Liver (tissue), 8 donors: ENCODE measurements at regions not wholly inside any gene's neighbourhood (a gene's known extent, or its start where the extent isn't known, plus 50 kb on each side); places are given as distances from the start of the nearest gene placed in this dataset.

Source experiments
- DNase-seq: peaks from one replicate; pipeline ENCODE4 v3.0.0-alpha.2; 2017; ENCODE audit warnings: low spot score
- H3K27ac ChIP-seq, 2 donors: one replicate each; pipeline ENCODE4 v1.7.0; 2013; ENCODE audit warnings: inconsistent platforms in 2 of 2, low read length in 2 of 2, control low read depth in 1 of 2, low read depth in 1 of 2, mild to moderate bottlenecking in 1 of 2
- H3K27me3 ChIP-seq, 4 donors: one replicate each; pipeline versions ENCODE4 v1.6.1 to v1.7.0; 2013; ENCODE audit warnings: low read length in 3 of 4, inconsistent platforms in 1 of 4, mild to moderate bottlenecking in 1 of 4, moderate library complexity in 1 of 4; ENCODE audit not compliant: control insufficient read depth in 4 of 4, insufficient read depth in 4 of 4
- H3K36me3 ChIP-seq, 4 donors: one replicate each; pipeline versions ENCODE4 v1.6.1 to v1.7.0; 2013; ENCODE audit warnings: low read length in 3 of 4, mild to moderate bottlenecking in 3 of 4, low read depth in 1 of 4, moderate library complexity in 1 of 4; ENCODE audit not compliant: control insufficient read depth in 4 of 4, insufficient read depth in 3 of 4
- H3K4me1 ChIP-seq, 4 donors: one replicate each; pipeline versions ENCODE4 v1.6.1 to v1.7.0; 2013; ENCODE audit warnings: low read length in 3 of 4, mild to moderate bottlenecking in 3 of 4, moderate library complexity in 1 of 4; ENCODE audit not compliant: control insufficient read depth in 4 of 4, insufficient read depth in 4 of 4
- H3K4me3 ChIP-seq, 3 donors: one replicate each; pipeline versions ENCODE4 v1.6.1 to v1.7.0; 2013; ENCODE audit warnings: low read length in 3 of 3, control low read depth in 1 of 3, low read depth in 1 of 3, mild to moderate bottlenecking in 1 of 3
- H3K9ac ChIP-seq, 2 donors: one replicate each; pipeline ENCODE4 v1.7.0; 2013; ENCODE audit warnings: low read length in 2 of 2, mild to moderate bottlenecking in 2 of 2, moderate library complexity in 2 of 2, control low read depth in 1 of 2, low read depth in 1 of 2
- H3K9me3 ChIP-seq, 4 donors: one replicate each; pipeline versions ENCODE4 v1.6.1 to v1.7.0; 2013; ENCODE audit warnings: low read length in 3 of 4; ENCODE audit not compliant: control insufficient read depth in 4 of 4
- EGR1 ChIP-seq, 2 donors: IDR thresholded peaks; 2 replicates each; pipeline ENCODE4 v1.6.1; 2016 to 2018; ENCODE audit warnings: antibody characterized with exemption in 2 of 2, low read depth in 2 of 2
- FOXA1 ChIP-seq: IDR thresholded peaks from 2 replicates; pipeline ENCODE4 v1.6.1; 2016; ENCODE audit warnings: antibody characterized with exemption
- FOXA2 ChIP-seq: IDR thresholded peaks from 2 replicates; pipeline ENCODE4 v1.6.1; 2016; ENCODE audit warnings: antibody characterized with exemption
- GABPA ChIP-seq, 2 donors: IDR thresholded peaks in 1 of 2; conservative IDR thresholded peaks in 1 of 2; 2 replicates each; pipeline ENCODE4 v1.6.1; 2016; ENCODE audit warnings: antibody characterized with exemption in 2 of 2, mild to moderate bottlenecking in 1 of 2, moderate library complexity in 1 of 2
- HNF4A ChIP-seq, 2 donors: conservative IDR thresholded peaks; 2 replicates each; pipeline ENCODE4 v1.6.1; 2016; ENCODE audit warnings: antibody characterized with exemption in 2 of 2, mild to moderate bottlenecking in 2 of 2
- HNF4G ChIP-seq: IDR thresholded peaks from 2 replicates; pipeline ENCODE4 v1.6.1; 2016; ENCODE audit warnings: antibody characterized with exemption
- JUND ChIP-seq, 2 donors: IDR thresholded peaks; 2 replicates each; pipeline ENCODE4 v1.6.1; 2016; ENCODE audit warnings: antibody characterized with exemption in 2 of 2
- NR2F2 ChIP-seq: IDR thresholded peaks from 2 replicates; pipeline ENCODE4 v1.6.1; 2016; ENCODE audit warnings: antibody characterized with exemption
- RAD21 ChIP-seq, 2 donors: IDR thresholded peaks; 2 replicates each; pipeline ENCODE4 v1.6.1; 2016; ENCODE audit warnings: antibody characterized with exemption in 2 of 2, mild to moderate bottlenecking in 2 of 2
- RXRA ChIP-seq, 2 donors: IDR thresholded peaks; 2 replicates each; pipeline ENCODE4 v1.6.1; 2017 to 2018; ENCODE audit warnings: antibody characterized with exemption in 2 of 2, mild to moderate bottlenecking in 1 of 2
- SP1 ChIP-seq: IDR thresholded peaks from 2 replicates; pipeline ENCODE4 v1.6.1; 2018; ENCODE audit warnings: antibody characterized with exemption, mild to moderate bottlenecking
- TAF1 ChIP-seq: conservative IDR thresholded peaks from 2 replicates; pipeline ENCODE4 v1.6.1; 2016; ENCODE audit warnings: antibody characterized with exemption, mild to moderate bottlenecking
- YY1 ChIP-seq: IDR thresholded peaks from 2 replicates; pipeline ENCODE4 v1.6.1; 2016; ENCODE audit warnings: antibody characterized with exemption, mild to moderate bottlenecking
- WGBS: extraction: QIAGEN DNeasy Blood & Tissue Kit; methylation state at CpG from one replicate; pipeline ENCODE4 v1.1.7; 2013; 5-methylcytosine and 5-hydroxymethylcytosine counted together
- TF ChIP-seq, protein P1 (sequence below): IDR thresholded peaks from 2 replicates; pipeline ENCODE4 v1.6.1; 2016; ENCODE audit warnings: antibody characterized with exemption
- TF ChIP-seq, protein P2 (sequence below): IDR thresholded peaks from 2 replicates; pipeline ENCODE4 v1.6.1; 2016; ENCODE audit warnings: antibody characterized with exemption
- TF ChIP-seq, protein P3 (sequence below): IDR thresholded peaks from 2 replicates; pipeline ENCODE4 v1.6.1; 2016; ENCODE audit warnings: antibody characterized with exemption, mild to moderate bottlenecking
- TF ChIP-seq, protein P4 (sequence below): IDR thresholded peaks from 2 replicates; pipeline ENCODE4 v1.6.1; 2016; ENCODE audit warnings: antibody characterized with exemption
- TF ChIP-seq, protein P5 (sequence below): fragments of 150-350 bp; IDR thresholded peaks from 2 replicates; pipeline ENCODE4 v1.5.1; 2017; ENCODE audit warnings: improper control_type of control experiment, low read depth, low read length; ENCODE audit not compliant: missing input control
- donor health status: healthy.
- donor health status: healthy.
- donor health status: healthy.
- donor health status: healthy.
- donor health status: healthy.

DNA sequence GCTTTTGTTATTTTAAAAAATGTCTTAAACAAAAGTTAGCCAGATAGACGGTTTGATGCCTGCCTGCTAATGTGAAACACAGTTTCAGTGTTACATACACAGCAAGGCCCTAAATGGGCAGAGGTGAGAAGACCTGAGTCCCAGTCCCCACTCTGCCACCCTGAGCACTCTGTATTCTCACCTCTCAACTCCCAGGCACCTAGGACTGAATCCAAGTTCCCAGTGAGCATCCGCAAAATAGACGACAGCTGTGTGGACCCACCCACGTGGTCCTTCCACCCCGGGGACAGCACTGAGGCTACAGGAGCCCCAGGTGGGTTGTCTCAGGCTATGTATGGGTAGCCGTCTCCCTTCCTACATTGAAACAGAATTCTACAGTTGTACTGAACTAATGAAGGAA is 111.5 kb downstream of the RPL27A start:
- WGBS, result 39% methylated on average over 6 of the region's 6 CpGs
- H3K4me1 ChIP-seq, result peaks cover 6 to 40% (median 25%) of the 10 kb centered on the region in 4 donors
- no peaks in the 10 kb centered on the region for H3K9me3 ChIP-seq
- peak overlapping the region; percentile 45 to 58 (median 56) for H3K4me3 ChIP-seq
- no peaks in the 10 kb centered on the region for H3K36me3 ChIP-seq
- TF ChIP-seq FOXA2, result no peak
- TF ChIP-seq, protein P1, sequence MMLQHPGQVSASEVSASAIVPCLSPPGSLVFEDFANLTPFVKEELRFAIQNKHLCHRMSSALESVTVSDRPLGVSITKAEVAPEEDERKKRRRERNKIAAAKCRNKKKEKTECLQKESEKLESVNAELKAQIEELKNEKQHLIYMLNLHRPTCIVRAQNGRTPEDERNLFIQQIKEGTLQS, result no peak
- no peak for TF ChIP-seq RXRA (IDR thresholded peaks at IDR 0.05)
- no peak for TF ChIP-seq RAD21 (IDR thresholded peaks at IDR 0.05)
- no peak for TF ChIP-seq HNF4G
- TF ChIP-seq TAF1, result no peak
- TF ChIP-seq SP1, result no peak
- no peak for TF ChIP-seq HNF4A (conservative IDR thresholded peaks at IDR 0.05)
- TF ChIP-seq JUND (IDR thresholded peaks at IDR 0.05), result no peak
- TF ChIP-seq GABPA (IDR thresholded peaks at IDR 0.05 in 1 of 2, conservative IDR thresholded peaks at IDR 0.05 in 1 of 2), result no peak
- TF ChIP-seq, protein P2, sequence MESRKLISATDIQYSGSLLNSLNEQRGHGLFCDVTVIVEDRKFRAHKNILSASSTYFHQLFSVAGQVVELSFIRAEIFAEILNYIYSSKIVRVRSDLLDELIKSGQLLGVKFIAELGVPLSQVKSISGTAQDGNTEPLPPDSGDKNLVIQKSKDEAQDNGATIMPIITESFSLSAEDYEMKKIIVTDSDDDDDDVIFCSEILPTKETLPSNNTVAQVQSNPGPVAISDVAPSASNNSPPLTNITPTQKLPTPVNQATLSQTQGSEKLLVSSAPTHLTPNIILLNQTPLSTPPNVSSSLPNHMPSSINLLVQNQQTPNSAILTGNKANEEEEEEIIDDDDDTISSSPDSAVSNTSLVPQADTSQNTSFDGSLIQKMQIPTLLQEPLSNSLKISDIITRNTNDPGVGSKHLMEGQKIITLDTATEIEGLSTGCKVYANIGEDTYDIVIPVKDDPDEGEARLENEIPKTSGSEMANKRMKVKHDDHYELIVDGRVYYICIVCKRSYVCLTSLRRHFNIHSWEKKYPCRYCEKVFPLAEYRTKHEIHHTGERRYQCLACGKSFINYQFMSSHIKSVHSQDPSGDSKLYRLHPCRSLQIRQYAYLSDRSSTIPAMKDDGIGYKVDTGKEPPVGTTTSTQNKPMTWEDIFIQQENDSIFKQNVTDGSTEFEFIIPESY, result no peak
- no peak for TF ChIP-seq EGR1 (IDR thresholded peaks at IDR 0.05; ENCODE audit: low read depth in 2 of 2)
- TF ChIP-seq FOXA1, result no peak
- no peak for TF ChIP-seq YY1
- TF ChIP-seq, protein P3, sequence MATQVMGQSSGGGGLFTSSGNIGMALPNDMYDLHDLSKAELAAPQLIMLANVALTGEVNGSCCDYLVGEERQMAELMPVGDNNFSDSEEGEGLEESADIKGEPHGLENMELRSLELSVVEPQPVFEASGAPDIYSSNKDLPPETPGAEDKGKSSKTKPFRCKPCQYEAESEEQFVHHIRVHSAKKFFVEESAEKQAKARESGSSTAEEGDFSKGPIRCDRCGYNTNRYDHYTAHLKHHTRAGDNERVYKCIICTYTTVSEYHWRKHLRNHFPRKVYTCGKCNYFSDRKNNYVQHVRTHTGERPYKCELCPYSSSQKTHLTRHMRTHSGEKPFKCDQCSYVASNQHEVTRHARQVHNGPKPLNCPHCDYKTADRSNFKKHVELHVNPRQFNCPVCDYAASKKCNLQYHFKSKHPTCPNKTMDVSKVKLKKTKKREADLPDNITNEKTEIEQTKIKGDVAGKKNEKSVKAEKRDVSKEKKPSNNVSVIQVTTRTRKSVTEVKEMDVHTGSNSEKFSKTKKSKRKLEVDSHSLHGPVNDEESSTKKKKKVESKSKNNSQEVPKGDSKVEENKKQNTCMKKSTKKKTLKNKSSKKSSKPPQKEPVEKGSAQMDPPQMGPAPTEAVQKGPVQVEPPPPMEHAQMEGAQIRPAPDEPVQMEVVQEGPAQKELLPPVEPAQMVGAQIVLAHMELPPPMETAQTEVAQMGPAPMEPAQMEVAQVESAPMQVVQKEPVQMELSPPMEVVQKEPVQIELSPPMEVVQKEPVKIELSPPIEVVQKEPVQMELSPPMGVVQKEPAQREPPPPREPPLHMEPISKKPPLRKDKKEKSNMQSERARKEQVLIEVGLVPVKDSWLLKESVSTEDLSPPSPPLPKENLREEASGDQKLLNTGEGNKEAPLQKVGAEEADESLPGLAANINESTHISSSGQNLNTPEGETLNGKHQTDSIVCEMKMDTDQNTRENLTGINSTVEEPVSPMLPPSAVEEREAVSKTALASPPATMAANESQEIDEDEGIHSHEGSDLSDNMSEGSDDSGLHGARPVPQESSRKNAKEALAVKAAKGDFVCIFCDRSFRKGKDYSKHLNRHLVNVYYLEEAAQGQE, result no peak
- no peak for DNase-seq
- no peaks in the 10 kb centered on the region for H3K27me3 ChIP-seq
- H3K9ac ChIP-seq, result peak overlapping the region; percentile 8 to 40
- peak overlapping the region; percentile 81 for H3K27ac ChIP-seq

DNA sequence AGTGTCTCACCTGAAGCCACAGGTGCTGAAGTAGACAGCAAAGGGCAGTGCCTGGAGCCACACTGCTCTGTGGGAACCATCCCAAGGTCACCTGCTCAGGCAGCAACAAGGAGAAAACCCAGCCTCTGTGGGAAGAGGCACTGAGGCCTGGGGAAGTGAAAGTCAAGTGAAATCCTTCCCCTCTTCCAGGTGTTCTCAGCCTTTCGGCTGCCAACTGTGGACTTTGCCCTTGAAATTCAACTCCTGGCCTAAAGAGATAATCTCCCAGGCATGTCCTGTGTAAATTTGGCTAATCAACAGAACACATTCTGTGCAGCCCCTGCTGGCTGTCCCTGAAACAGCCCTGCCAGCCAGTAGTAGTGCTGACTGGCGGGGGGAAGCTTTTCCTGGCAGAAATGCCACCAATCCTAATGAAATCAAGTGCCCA is 112.1 kb downstream of the RPL27A start:
- H3K27ac ChIP-seq, result peak overlapping the region; percentile 81
- no peaks in the 10 kb centered on the region for H3K27me3 ChIP-seq
- H3K4me3 ChIP-seq, result peak overlapping the region; percentile 45 to 58 (median 56)
- peak overlapping the region in 1 of 2 donors; percentile 40 for H3K9ac ChIP-seq
- peak; percentile 45 for DNase-seq
- no peaks in the 10 kb centered on the region for H3K9me3 ChIP-seq
- H3K4me1 ChIP-seq, result peaks cover 6 to 38% (median 25%) of the 10 kb centered on the region in 4 donors
- 31% methylated on average over 2 of the region's 2 CpGs for WGBS
- no peaks in the 10 kb centered on the region for H3K36me3 ChIP-seq
- no peak for TF ChIP-seq NR2F2
- peak; percentile 96 for TF ChIP-seq HNF4A (conservative IDR thresholded peaks at IDR 0.05)
- peak; percentile 37 to 68 for TF ChIP-seq JUND (IDR thresholded peaks at IDR 0.05)
- TF ChIP-seq GABPA (IDR thresholded peaks at IDR 0.05 in 1 of 2, conservative IDR thresholded peaks at IDR 0.05 in 1 of 2), result peak; percentile 37 to 76
- peak; percentile 88 for TF ChIP-seq SP1
- TF ChIP-seq RAD21 (IDR thresholded peaks at IDR 0.05), result peak; percentile 84 to 86
- TF ChIP-seq TAF1, result peak; percentile 55
- peak; percentile 72 to 77 for TF ChIP-seq RXRA (IDR thresholded peaks at IDR 0.05)
- peak; percentile 93 for TF ChIP-seq HNF4G
- TF ChIP-seq FOXA1, result peak; percentile 58
- TF ChIP-seq, protein P2, result peak; percentile 84
- TF ChIP-seq, protein P1, result no peak
- TF ChIP-seq YY1, result peak; percentile 68
- peak in 1 of 2 donors; percentile 25 for TF ChIP-seq EGR1 (IDR thresholded peaks at IDR 0.05; ENCODE audit: low read depth in 2 of 2)
- TF ChIP-seq, protein P4, sequence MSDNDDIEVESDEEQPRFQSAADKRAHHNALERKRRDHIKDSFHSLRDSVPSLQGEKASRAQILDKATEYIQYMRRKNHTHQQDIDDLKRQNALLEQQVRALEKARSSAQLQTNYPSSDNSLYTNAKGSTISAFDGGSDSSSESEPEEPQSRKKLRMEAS, result peak; percentile 77
- TF ChIP-seq FOXA2, result peak; percentile 35
- TF ChIP-seq, protein P5, sequence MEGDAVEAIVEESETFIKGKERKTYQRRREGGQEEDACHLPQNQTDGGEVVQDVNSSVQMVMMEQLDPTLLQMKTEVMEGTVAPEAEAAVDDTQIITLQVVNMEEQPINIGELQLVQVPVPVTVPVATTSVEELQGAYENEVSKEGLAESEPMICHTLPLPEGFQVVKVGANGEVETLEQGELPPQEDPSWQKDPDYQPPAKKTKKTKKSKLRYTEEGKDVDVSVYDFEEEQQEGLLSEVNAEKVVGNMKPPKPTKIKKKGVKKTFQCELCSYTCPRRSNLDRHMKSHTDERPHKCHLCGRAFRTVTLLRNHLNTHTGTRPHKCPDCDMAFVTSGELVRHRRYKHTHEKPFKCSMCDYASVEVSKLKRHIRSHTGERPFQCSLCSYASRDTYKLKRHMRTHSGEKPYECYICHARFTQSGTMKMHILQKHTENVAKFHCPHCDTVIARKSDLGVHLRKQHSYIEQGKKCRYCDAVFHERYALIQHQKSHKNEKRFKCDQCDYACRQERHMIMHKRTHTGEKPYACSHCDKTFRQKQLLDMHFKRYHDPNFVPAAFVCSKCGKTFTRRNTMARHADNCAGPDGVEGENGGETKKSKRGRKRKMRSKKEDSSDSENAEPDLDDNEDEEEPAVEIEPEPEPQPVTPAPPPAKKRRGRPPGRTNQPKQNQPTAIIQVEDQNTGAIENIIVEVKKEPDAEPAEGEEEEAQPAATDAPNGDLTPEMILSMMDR, result peak; percentile 83
